ENCODE measurements at regions not wholly inside any gene's neighbourhood (a gene's known extent, or its start where the extent isn't known, plus 50 kb on each side); places are given as distances from the start of the nearest gene placed in this dataset.
"Not testable (repeated sequence)": the region's sequence is repeated elsewhere in the genome, so short reads cannot be mapped to it uniquely, and the experiment has no call there.

GRCh38 chr16:65700596-65700995 lies 578.7 kb upstream of the CDH11 start:
- no peak for TF ChIP-seq CTCF (IDR thresholded peaks at IDR 0.05; ENCODE audit: low read length, missing control alignments)
- H3K4me3 ChIP-seq (replicated peaks; ENCODE audit: low read depth, low read length) = no peak overlapping the region
- DNase-seq (ENCODE audit: low read depth) = peak; percentile 53

- DNase-seq (ENCODE audit: low read depth) = peak; percentile 54
- H3K4me3 ChIP-seq (replicated peaks; ENCODE audit: low read depth, low read length) = no peak overlapping the region
- TF ChIP-seq CTCF (IDR thresholded peaks at IDR 0.05; ENCODE audit: low read length, missing control alignments) = no peak
These were observed 577.0 kb upstream of the CDH11 start for GRCh38 chr16:65698791-65699321.

- no peak overlapping the region for H3K4me3 ChIP-seq (replicated peaks; ENCODE audit: low read depth, low read length)
- DNase-seq (ENCODE audit: low read depth) = no peak
- no peak for TF ChIP-seq CTCF (IDR thresholded peaks at IDR 0.05; ENCODE audit: low read length, missing control alignments)
These were observed 575.7 kb upstream of the CDH11 start for GRCh38 chr16:65697521-65697920.

- peak; percentile 16 for DNase-seq (ENCODE audit: low read depth)
- no peak overlapping the region for H3K4me3 ChIP-seq (replicated peaks; ENCODE audit: low read depth, low read length)
- TF ChIP-seq CTCF (IDR thresholded peaks at IDR 0.05; ENCODE audit: low read length, missing control alignments) = peak; percentile 19
These were observed 575.2 kb upstream of the CDH11 start for GRCh38 chr16:65697065-65697464.

GRCh38 chr16:65691846-65692245 lies 570.0 kb upstream of the CDH11 start:
- DNase-seq (ENCODE audit: low read depth); H3K4me3 ChIP-seq (replicated peaks; ENCODE audit: low read depth, low read length): not testable (repeated sequence)

- no peak overlapping the region for H3K4me3 ChIP-seq (replicated peaks; ENCODE audit: low read depth, low read length)
- DNase-seq (ENCODE audit: low read depth) = no peak
- TF ChIP-seq CTCF (IDR thresholded peaks at IDR 0.05; ENCODE audit: low read length, missing control alignments) = no peak
These were observed 567.9 kb upstream of the CDH11 start for GRCh38 chr16:65689726-65690125.

- DNase-seq (ENCODE audit: low read depth) = no peak
- no peak for TF ChIP-seq CTCF (IDR thresholded peaks at IDR 0.05; ENCODE audit: low read length, missing control alignments)
- H3K4me3 ChIP-seq (replicated peaks; ENCODE audit: low read depth, low read length) = no peak overlapping the region
These were observed 566.4 kb upstream of the CDH11 start for GRCh38 chr16:65688301-65688700.
